ENCODE measurements at regions not wholly inside any gene's neighbourhood (a gene's known extent, or its start where the extent isn't known, plus 50 kb on each side); places are given as distances from the start of the nearest gene placed in this dataset.

- TF ChIP-seq NONO (IDR thresholded peaks at IDR 0.05) (no peak), NONO (CRISPR knock-in tag; conservative IDR thresholded peaks at IDR 0.05) (no peak), NFKB2 (CRISPR knock-in tag; IDR thresholded peaks at IDR 0.05; ENCODE audit: borderline replicate concordance) (no peak), MYNN (CRISPR knock-in tag; IDR thresholded peaks at IDR 0.05; ENCODE audit: low read depth) (no peak), GMEB1 (CRISPR knock-in tag; IDR thresholded peaks at IDR 0.05; ENCODE audit: borderline replicate concordance) (no peak)
These were observed 943.6 kb downstream of the LRFN5 start for GRCh38 chr14:42550310-42550709.
